Mesothelial cell of epicardium (in vitro differentiated cells): ENCODE measurements at regions not wholly inside any gene's neighbourhood (a gene's known extent, or its start where the extent isn't known, plus 50 kb on each side); places are given as distances from the start of the nearest gene placed in this dataset.

Experiments used
- DNase-seq, 2 experiments: peaks; one replicate each; pipeline ENCODE4 v3.0.0; 2021; ENCODE audit warnings: low spot score in 2 of 2; ENCODE audit not compliant: unreplicated experiment in 2 of 2
- H3K27ac Mint-ChIP-seq: 2 replicates; pipeline ENCODE4 v1.8.0; 2021; ENCODE audit warnings: mixed read lengths
- H3K27me3 Mint-ChIP-seq: 2 replicates; pipeline ENCODE4 v1.8.0; 2021; ENCODE audit warnings: low read depth, mixed read lengths
- H3K36me3 Mint-ChIP-seq: 2 replicates; pipeline ENCODE4 v1.8.0; 2021; ENCODE audit warnings: mixed read lengths
- H3K4me1 Mint-ChIP-seq: 2 replicates; pipeline ENCODE4 v1.8.0; 2021; ENCODE audit warnings: mixed read lengths
- H3K4me3 Mint-ChIP-seq: 2 replicates; pipeline ENCODE4 v1.8.0; 2021; ENCODE audit warnings: mild to moderate bottlenecking, moderate library complexity, mixed read lengths
- H3K9me3 Mint-ChIP-seq: 2 replicates; pipeline ENCODE4 v1.8.0; 2021; ENCODE audit warnings: mixed read lengths
- CTCF ChIP-seq: fragments of 200-600 bp; sonication (generic); IDR thresholded peaks from one replicate; pipeline ENCODE4 v1.5.0; 2021; ENCODE audit warnings: antibody characterized with exemption; ENCODE audit not compliant: unreplicated experiment

DNA sequence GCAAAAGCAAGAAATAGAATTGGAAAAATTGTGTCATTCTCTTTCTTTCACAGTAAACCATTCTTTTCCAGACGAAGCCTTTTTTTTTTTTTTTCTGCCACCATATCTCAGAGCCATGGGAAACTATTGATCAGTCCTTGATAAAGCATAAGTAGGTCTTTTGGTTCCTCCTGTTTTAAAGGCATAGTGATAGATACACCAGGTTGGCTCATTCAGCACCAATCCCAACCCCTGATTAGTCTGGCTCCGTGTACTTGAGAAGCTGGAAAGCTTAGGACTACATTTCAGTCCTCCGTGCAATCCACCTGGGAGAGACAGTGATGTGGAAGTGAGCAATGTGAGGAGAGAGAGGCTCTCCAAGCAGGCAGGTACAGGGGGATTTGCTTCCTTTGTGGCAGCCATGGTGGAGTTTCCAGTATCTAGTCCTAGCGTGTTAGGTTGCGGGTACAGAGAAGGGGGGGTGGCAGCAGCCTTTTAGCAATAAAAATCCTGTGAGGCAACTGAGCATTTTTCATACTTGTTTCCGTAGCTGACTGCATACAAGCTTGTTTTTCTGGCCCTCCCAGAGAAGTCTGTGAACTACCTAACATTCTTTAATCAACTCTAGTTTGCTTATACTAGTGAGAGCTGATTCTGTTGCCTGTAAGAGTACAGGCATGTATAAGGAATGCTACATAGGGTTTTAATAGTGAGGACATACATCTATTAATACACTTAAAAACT, 127.4 kb upstream of the CTTNBP2 start:
- peak overlapping the region; percentile 0 for H3K4me3 Mint-ChIP-seq
- DNase-seq = peak in 1 of 2 experiments; percentile 38
- H3K9me3 Mint-ChIP-seq = no peaks in the 10 kb centered on the region
- H3K27me3 Mint-ChIP-seq = no peaks in the 10 kb centered on the region
- peaks cover 43% of the 10 kb centered on the region for H3K4me1 Mint-ChIP-seq
- H3K36me3 Mint-ChIP-seq = no peaks in the 10 kb centered on the region
- peak overlapping the region; percentile 48 for H3K27ac Mint-ChIP-seq
- TF ChIP-seq CTCF = no peak

GRCh38 chr7:118003476-118003875, 130.2 kb upstream of the CTTNBP2 start:
- no peak for DNase-seq
- Mint-ChIP-seq H3K9me3 (peaks cover 6% of the 10 kb centered on the region), H3K27me3 (no peaks in the 10 kb centered on the region), H3K27ac (no peak overlapping the region), H3K36me3 (no peaks in the 10 kb centered on the region), H3K4me3 (no peak overlapping the region), H3K4me1 (peaks cover 39% of the 10 kb centered on the region)
- TF ChIP-seq CTCF = no peak

DNA sequence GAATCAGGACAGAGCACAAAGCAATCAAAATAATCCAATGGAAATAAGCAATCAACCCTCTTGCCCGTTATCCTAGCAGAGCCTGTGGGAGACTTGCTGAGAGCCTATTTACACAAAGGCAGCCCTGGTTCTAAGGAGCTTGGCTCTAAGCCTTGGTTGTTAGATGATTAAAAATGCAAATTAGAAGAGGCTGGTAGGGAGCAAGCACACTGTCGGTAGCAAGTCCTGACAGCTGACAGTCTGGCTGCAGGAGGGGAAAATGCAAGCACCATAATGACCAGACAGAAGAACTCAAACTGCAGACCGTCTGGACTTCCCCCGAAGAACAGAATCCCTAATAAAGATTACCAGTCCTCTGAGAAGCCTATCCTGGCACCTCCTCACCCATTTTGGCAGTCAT, 131.8 kb upstream of the CTTNBP2 start:
- Mint-ChIP-seq H3K27ac (no peak overlapping the region), H3K36me3 (no peaks in the 10 kb centered on the region), H3K27me3 (no peaks in the 10 kb centered on the region), H3K9me3 (peaks cover 8% of the 10 kb centered on the region), H3K4me1 (peaks cover 28% of the 10 kb centered on the region), H3K4me3 (no peak overlapping the region)
- TF ChIP-seq CTCF = no peak
- DNase-seq = no peak

- Mint-ChIP-seq H3K36me3 (no peaks in the 10 kb centered on the region), H3K4me1 (peaks cover 13% of the 10 kb centered on the region), H3K27ac (no peak overlapping the region), H3K27me3 (no peaks in the 10 kb centered on the region), H3K9me3 (peaks cover 8% of the 10 kb centered on the region), H3K4me3 (no peak overlapping the region)
- DNase-seq = no peak
- no peak for TF ChIP-seq CTCF
These were observed 133.7 kb upstream of the CTTNBP2 start for GRCh38 chr7:118006979-118007378.

GRCh38 chr7:118009419-118009818, 136.2 kb upstream of the CTTNBP2 start:
- peaks cover 8% of the 10 kb centered on the region for H3K9me3 Mint-ChIP-seq
- no peak for TF ChIP-seq CTCF
- H3K27me3 Mint-ChIP-seq = no peaks in the 10 kb centered on the region
- H3K4me1 Mint-ChIP-seq = peaks cover 3% of the 10 kb centered on the region
- H3K36me3 Mint-ChIP-seq = no peaks in the 10 kb centered on the region
- no peak overlapping the region for H3K27ac Mint-ChIP-seq
- H3K4me3 Mint-ChIP-seq = no peak overlapping the region
- no peak for DNase-seq
